NCI-H2196 treated with DMSO at 0.1 percent for 48 hours (cell line): ENCODE measurements at regions not wholly inside any gene's neighbourhood (a gene's known extent, or its start where the extent isn't known, plus 50 kb on each side); places are given as distances from the start of the nearest gene placed in this dataset.

ENCODE experiments used
- DNase-seq: peaks from one replicate; lab custom pipeline; 2025; ENCODE audit not compliant: unreplicated experiment; lab: John Stamatoyannopoulos, UW

GRCh38 chr9:79236466-79236865 lies 335.3 kb upstream of the TLE4 start:
- peak; percentile 12 for DNase-seq

GRCh38 chr9:79237861-79238260 lies 333.9 kb upstream of the TLE4 start:
- no peak for DNase-seq

DNA sequence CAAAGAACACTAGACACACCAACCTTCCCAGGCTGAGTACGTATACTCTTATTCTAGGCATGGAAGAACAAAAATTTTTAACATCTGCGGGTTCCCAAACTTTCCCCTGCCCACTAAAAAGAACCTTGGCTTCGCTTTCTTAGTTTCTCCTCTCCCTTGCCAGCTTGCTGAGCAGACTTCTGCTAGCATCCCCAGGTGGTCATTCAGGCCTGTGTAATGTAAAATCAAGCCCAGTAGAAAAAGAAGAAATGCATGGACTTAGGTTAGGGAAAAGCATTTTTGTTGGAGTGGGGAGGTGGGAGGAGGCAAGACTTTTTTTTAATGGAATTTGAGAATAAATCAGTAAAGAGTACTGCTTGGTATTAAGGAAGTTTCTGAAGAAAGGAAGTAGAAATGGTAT lies 331.0 kb upstream of the TLE4 start:
- no peak for DNase-seq

- no peak for DNase-seq
Measured at GRCh38 chr9:79242489-79242888, 329.3 kb upstream of the TLE4 start.

DNA sequence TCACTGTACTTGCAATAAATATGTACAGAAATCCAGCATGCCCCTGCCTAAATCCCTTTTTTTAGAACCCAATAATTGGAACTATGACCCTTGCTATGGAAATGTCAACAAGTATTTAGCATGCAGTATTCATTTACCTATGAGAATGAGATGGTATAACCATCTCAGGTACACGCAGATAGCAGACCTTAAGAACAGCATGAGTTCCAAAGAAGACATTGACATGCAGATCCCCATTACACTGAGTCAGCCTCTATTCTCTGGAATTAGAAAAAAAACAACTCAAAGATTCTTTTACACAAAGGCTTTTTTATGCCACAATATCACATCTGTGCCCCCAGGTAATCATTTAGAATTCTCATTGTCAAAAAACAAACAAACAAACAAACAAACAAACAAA lies 325.6 kb upstream of the TLE4 start:
- no peak for DNase-seq

GRCh38 chr9:79247021-79247420 lies 324.7 kb upstream of the TLE4 start:
- no peak for DNase-seq

DNA sequence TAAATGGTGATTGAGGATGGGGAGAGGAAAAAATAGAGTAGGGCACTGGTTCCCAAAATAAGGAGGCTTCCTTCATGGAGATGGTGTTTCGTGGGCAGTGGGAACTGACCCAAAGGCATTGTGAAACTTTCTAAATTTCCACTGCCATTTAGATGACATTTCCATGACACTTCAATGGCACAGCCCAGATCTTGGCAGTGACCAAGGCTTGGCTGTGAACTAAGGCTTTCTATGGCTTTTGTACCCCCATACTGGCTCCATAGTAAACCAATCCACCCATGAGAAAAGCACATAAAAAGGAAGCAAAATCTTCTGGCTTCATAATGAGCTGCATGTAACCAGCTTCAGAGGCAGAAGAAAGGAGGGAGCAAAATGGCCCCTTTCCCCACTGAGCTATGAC lies 321.0 kb upstream of the TLE4 start:
- DNase-seq, result no peak

DNA sequence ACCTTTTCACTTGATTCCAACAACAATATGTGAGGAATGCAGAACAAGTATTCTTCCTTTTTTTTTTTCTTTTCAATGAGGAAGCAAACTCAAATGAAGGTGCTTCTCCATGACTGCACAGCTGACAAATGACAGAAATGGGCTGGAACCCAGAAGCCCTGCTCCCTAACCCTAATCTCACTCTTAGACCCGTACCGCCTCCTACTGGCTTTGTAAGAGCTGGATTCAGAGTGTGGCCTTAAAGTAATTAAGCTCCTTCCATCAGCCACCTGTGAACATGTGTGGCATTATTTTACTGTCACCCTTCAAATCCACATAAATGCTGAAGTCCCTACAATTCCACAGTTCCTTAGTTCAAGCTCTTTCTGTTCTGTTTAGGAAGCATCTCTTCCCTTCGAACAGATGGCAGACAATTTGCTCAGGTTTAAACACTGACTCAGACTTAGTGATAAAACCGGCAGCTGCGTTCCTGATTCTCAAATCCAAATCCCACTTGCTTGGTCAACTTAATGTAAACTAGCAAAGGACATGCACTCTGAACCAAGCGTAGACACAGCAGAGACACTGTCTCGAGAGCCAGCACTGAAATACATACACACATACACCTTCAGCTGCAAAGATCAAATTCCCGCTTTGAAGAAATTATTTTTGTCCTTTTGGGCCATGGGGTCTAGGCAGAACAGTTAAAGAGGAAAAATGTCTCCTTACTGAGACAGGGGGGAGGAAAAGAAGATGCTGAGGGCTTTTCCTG lies 316.7 kb upstream of the TLE4 start:
- DNase-seq, result no peak

DNA sequence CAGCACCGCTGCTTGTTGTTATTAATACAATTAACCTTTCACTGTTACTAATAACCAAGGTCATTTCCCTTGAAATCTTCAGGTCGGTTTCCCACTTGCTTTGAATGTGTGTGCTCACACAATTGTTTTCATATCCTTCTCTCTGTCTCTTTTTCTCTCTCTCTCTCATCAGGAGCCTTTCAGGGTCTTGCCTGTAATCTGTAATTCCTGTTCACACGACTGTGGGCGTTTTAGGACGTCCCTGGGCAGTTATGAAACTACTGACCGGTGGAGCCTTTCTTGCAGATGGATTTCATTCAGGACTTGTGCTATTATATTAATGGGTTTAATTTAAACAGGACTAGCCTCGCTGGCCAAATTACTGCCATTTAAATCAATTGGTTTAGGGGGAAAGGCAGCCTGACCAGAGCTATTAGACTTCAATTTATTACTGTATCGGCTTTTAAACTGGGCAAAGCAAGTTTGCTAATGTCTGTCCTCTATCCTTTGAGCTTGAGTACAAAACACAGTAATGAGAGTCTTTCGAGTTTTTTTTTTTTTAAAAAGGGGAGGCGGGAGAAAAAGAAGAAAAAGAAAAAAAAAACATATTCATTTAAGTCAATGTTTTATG lies 316.0 kb upstream of the TLE4 start:
- DNase-seq, result no peak

DNA sequence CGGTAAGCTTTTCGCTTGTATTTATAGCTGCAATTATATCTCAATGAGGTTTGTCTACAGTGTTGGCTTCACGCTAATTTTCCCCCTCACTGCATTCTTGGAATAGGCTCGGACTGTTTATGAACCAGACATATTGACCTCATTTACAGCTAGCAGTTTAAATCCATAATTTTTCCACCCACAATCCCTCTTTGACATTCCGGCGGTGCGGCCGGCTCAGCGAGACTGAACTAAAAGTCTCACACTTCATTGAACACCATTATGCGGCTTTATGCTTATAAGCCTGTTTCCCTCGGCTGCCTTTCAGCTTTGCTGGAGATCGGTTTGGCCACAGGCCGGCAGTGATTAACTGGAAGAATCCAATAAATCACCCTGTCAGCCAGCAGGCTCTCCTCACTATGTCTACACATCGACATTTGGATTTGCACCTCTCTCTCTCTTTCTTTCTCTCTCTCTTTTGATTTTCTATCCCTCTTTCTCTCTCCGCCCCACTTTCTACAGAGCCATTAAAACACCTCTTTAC lies 315.0 kb upstream of the TLE4 start:
- DNase-seq, result no peak

DNA sequence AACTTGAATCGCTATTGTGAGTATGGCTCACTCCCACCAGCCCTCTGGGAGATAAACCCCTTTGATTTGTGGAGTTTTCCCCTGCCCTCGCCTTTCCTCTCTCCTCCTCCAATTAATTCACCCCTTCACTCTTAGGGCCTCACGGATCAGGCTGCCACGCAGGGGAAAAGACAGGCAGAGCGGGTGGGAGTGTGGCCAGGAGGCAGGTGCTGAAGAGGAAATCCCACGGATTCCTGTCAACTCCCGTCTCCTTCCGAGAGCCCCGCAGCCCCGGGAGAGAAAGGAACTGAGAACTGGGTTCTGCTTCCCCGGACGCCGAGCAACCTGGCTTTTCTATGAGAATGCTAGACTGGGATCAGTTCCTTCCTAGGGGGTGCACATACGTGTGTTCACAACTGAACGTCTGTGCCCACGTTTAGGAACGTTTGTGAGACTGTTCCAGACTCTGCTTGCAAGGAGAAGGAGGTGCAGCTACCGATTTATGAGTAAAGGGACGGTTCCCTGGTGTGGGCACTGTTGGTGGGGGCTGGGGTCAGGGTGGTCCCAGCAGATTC lies 314.5 kb upstream of the TLE4 start:
- DNase-seq, result no peak

GRCh38 chr9:79257790-79258351 lies 313.9 kb upstream of the TLE4 start:
- DNase-seq, result no peak

DNA sequence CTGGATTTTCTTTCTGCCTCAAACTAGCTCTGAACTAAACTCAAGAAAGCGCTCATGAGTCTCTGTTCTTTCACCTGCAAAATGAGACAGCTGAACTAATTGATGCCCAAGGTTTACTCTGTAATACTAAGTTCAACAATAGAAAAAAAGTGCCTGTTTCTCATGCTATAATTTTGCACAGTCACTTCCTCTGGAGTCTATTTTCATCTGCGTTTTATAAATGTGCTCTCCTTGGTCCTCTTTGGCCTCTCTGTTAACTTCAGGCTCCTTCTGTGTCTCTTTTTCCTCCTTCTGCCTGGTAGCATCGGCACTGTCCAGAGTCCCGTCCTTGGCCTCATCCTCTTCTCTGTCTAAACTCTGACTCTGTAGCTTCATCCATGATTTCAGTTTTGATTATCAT lies 311.9 kb upstream of the TLE4 start:
- DNase-seq, result no peak

DNA sequence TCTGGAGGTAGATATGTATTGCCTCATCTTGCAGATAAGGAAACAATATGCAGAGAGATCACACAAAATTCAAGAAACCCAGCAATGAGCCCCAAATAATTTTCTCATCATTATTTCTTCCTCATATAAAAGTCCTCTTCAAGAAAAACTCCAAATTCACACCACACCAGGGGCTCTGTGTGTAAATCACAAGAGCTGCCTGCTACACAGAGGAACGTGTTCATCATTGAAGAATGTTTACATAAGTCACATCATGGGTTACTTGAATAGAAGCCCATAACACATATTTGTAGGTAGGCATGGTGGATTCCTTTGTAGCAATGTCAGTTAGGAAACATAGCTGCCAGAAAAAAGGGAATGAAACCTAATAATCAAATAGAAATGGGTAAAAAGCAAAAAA lies 308.1 kb upstream of the TLE4 start:
- no peak for DNase-seq

GRCh38 chr9:79264041-79264440 lies 307.7 kb upstream of the TLE4 start:
- no peak for DNase-seq

- no peak for DNase-seq
Measured at GRCh38 chr9:79264511-79265355, 307.0 kb upstream of the TLE4 start.

DNA sequence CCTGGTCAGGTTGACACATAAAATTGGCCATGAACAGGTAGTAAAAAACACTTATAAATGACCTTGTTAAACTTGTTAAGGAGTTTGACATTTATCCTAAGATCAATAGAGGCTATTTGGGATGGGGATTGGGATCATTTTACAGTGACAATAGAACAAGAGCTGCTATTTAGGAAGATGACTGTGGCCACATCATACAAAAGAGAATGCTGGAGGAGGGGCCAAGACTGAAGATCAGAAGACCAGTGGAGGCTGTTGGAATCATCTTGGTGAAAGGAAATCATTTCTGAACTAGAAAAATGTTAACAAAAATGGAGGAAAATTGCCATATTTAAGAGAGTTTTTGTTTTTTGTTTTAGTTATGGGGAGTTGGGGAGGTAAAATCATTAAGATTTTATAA lies 304.8 kb upstream of the TLE4 start:
- DNase-seq, result no peak

- no peak for DNase-seq
Measured at GRCh38 chr9:79268806-79269205, 303.0 kb upstream of the TLE4 start.

GRCh38 chr9:79273311-79273710 lies 298.5 kb upstream of the TLE4 start:
- no peak for DNase-seq

GRCh38 chr9:79279356-79279755 lies 292.4 kb upstream of the TLE4 start:
- no peak for DNase-seq

DNA sequence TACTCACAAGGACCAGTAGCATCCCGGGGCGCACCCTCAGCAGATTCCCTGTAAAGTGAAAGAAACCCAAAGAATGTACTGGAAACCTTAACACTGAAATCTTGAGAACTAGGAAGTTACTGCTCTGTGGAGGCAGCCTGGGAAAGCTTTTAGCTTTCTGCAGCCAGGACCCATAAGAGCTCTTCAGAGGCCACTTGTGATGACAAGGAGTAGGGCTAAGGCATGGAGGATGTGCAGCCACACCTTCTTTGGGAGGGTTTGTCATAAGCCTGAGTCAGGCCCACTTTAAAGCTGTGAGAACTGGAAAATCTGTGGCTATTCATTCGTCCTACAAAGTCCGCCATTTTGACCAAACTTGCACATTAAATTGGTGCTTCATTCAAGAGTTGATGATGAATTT lies 291.1 kb upstream of the TLE4 start:
- no peak for DNase-seq
